A172 (cell line): ENCODE measurements at regions not wholly inside any gene's neighbourhood (a gene's known extent, or its start where the extent isn't known, plus 50 kb on each side); places are given as distances from the start of the nearest gene placed in this dataset.

ENCODE experiments used
- DNase-seq: peaks from one replicate; pipeline ENCODE4 v3.0.0-alpha.2; 2015; ENCODE audit warnings: low spot score

- no peak for DNase-seq
Measured at GRCh38 chr11:97279341-97279740, 889.5 kb downstream of the JRKL start.

GRCh38 chr11:97280347-97280746, 890.5 kb downstream of the JRKL start:
- DNase-seq, result no peak

GRCh38 chr11:97289823-97290222, 900.0 kb downstream of the JRKL start:
- DNase-seq, result no peak

GRCh38 chr11:97290464-97291041, 900.7 kb downstream of the JRKL start:
- DNase-seq, result peak; percentile 23

- DNase-seq, result no peak
Measured at GRCh38 chr11:97296301-97296700, 906.5 kb downstream of the JRKL start.

- no peak for DNase-seq
Measured at GRCh38 chr11:97309291-97309690, 919.5 kb downstream of the JRKL start.

- no peak for DNase-seq
Measured at GRCh38 chr11:97325693-97326092, 935.9 kb downstream of the JRKL start.

GRCh38 chr11:97332271-97332670, 942.5 kb downstream of the JRKL start:
- DNase-seq, result no peak

- no peak for DNase-seq
Measured at GRCh38 chr11:97336064-97336463, 946.3 kb downstream of the JRKL start.

- no peak for DNase-seq
Measured at GRCh38 chr11:97345032-97345431, 955.2 kb downstream of the JRKL start.

- no peak for DNase-seq
Measured at GRCh38 chr11:97349201-97349600, 959.4 kb downstream of the JRKL start.

- no peak for DNase-seq
Measured at GRCh38 chr11:97351939-97352338, 962.1 kb downstream of the JRKL start.

- no peak for DNase-seq
Measured at GRCh38 chr11:97354026-97354425, 964.2 kb downstream of the JRKL start.

- DNase-seq, result no peak
Measured at GRCh38 chr11:97354576-97354975, 964.8 kb downstream of the JRKL start.

- no peak for DNase-seq
Measured at GRCh38 chr11:97355230-97355629, 965.4 kb downstream of the JRKL start.

- DNase-seq, result no peak
Measured at GRCh38 chr11:97356144-97356543, 966.3 kb downstream of the JRKL start.

GRCh38 chr11:97359016-97359415, 969.2 kb downstream of the JRKL start:
- DNase-seq, result no peak

- peak; percentile 58 for DNase-seq
Measured at GRCh38 chr11:97361812-97362378, 972.1 kb downstream of the JRKL start.

GRCh38 chr11:97363331-97363730, 973.5 kb downstream of the JRKL start:
- DNase-seq, result no peak

- DNase-seq, result peak; percentile 32
Measured at GRCh38 chr11:97364047-97364446, 974.2 kb downstream of the JRKL start.

GRCh38 chr11:97367406-97368083, 977.7 kb downstream of the JRKL start:
- no peak for DNase-seq

- DNase-seq, result no peak
Measured at GRCh38 chr11:97389270-97389669, 999.5 kb downstream of the JRKL start.

- no peak for DNase-seq
Measured at GRCh38 chr11:97398246-97398645, 1008.4 kb downstream of the JRKL start.

- no peak for DNase-seq
Measured at GRCh38 chr11:97409141-97409540, 1019.3 kb downstream of the JRKL start.
